HT1080 (cell line): ENCODE measurements at regions not wholly inside any gene's neighbourhood (a gene's known extent, or its start where the extent isn't known, plus 50 kb on each side); places are given as distances from the start of the nearest gene placed in this dataset.

Experiments
- DNase-seq: peaks from one replicate; pipeline ENCODE4 v3.0.0-alpha.2; 2015; ENCODE audit warnings: low read depth

DNA sequence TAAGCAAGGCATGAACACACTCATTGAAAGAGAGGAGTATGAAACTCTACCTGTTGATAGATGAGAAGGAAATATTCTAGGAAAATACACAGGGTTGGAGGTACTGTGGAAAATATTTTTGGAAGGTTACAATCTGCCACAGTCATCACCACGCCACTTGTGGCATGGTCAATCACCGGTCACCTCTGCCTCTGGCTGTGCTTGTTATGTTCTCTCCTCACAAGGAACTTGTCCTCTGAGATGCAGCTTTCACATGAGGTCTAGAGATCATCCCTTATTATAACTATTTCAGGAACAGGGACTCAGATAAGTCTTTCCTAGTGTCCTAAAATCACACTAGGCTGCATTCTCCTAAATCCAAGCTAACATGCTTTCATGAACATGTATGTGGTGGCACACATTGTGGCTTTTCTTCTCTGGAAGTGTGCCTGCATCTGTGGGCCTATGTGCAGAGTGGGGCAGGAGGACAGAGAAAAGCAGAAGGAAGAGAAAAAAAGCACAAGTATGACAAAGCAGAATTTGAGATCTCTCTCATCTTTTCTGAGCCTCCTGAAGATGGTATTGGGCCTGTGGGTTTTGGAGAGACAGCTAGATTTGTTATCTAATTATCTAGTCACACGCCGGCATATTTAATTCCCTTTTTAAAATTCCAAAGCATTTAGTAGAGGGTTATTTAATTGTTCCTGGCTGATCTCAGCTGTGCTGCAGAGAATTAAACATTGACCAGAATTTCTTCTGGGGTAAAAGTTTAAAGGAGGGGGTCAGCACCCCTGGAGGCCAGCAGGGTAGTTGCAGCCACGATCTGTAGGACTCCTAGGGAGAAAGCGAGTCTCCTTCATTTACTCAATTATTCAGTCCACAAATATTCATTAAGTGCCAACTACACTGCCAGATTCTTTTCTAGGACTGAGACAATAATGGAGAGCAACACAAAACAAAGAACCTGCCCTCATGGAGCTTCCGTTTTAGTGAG is 294.6 kb downstream of the RDH14 start:
- DNase-seq = no peak

DNA sequence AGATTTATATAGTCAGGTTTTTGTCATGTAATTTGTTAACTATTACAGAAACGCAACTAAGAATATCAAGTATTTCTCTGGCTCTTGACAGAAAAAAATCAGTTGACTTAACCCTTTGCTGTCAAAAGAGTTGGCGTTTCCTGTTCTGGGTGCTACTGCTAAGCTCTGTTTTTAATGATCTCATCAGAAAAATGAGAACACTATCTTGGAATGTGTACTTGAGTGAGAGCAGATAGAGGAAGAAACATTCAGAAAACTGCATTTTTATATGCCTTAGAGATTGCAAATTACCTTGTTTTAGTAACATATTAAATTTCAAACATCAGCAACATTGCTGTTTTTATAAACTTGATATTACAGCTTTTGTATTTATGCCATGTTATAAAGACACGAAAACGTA is 297.9 kb downstream of the RDH14 start:
- no peak for DNase-seq

DNA sequence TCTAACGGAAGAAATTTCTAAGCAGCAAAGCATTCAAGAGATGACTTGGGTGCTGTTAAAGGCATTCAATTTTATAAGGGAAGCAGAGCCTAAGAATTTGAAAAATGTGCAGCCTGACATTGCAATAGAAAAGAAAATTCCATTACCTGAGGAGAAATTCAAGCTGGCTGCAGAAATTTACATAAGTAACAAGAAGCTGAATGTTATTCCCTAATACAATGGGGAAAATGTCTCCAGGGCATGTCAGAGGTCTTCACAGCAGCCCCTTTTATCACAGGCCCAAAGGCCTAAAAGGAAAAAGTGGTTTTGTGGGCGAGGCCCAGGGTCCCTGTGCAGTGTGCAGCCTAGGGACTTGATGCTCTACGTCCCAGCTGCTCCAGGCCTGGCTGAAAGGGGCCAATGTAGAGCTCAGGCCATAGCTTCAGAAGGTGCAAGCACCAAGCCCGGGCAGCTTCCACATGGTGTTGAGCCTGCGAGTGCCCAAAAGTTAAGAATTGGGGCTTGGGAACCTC is 306.7 kb downstream of the RDH14 start:
- DNase-seq = no peak

DNA sequence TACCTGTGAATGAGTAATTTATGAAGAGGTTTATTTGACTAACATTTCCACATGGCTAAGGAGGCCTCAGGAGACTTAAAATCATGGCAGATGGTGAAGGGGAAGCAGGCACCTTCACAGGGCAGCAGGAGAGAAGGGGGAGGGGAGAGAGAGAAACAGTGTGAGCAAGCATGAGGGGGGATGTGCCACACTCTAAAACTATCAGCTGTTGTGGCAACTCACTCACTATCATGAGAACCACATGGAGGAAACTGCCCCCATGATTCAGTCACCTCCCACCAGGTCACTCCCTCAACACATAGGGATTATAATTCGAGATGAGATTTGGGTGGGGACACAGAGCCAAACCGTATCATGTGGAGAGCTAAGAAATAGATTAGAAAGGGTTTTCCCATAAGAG is 309.0 kb downstream of the RDH14 start:
- no peak for DNase-seq

DNA sequence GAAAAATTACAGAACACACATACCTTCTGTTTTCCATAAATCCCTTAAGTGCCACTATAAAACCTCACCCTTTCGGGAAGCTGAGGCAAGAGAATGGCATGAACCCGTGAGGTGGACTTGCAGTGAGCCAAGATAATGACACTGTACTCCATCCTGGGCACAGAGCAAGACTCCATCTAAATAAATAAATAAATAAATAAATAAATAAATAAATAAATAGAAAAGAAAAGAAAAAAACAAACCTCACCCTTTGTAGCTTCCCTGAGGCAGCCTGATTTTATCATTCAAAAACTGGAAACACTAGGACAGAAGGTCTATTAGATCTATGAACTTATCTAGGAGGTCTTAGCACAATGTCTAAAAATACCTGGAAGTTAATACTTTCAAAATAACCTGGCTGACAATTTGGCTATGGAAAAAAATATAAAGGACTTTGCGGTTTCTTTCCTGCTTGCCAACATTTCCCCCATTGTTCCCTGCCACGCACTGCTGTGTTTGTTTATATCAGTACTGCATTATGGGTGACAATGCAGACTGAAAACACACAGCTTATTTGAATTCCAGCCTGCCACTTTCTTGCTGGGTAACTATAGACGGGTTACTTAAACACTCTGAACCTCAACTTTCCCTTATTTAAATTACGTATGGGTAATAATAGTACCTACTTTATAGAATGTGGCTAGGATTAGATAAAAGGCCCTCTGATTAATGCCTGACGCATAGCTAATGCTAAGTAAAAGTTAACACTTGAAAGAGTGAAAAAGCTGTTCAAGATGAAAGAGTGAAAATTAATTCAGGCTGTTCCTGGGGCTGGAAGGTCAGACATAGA is 313.0 kb downstream of the RDH14 start:
- DNase-seq = no peak

GRCh38 chr2:18245375-18245774 is 315.1 kb downstream of the RDH14 start:
- no peak for DNase-seq

DNA sequence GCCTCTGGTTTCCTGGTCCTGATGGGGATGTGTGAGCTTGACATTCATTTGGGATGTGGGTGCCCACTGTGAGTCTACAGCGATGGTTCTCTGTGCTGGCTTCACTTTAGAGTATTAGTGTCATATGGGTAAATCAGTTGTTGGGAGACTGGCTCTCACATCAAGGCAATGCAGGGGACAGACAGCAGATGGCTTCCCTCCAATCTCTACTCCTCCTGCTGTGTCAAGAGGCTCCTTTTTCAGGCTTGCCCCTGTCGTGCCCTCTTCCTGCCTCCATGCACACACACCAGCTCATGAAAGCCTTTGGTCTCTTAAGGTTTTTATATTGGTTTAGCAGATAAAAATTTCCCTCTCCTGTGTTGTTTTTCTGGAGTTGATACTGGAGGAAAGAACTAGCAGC is 315.6 kb downstream of the RDH14 start:
- peak; percentile 8 for DNase-seq

DNA sequence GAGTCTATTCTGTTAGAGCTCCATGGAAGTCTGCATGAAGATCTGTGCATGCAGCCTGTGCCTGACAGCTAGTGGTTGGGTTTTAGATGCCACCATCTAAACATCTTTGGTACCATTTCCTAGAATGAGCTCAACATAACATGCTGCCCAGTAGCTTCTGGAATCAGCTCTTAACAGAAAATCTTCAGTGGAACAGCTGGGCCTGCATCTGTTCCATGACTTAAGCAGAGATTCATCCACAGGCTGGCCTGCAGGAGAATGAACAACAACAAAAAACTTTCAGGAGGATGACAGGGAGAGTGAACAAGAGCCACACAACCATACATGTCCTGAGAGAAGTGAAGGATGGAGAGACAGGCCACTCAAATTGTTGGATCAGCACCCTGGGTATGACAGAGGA is 316.6 kb downstream of the RDH14 start:
- DNase-seq = no peak

DNA sequence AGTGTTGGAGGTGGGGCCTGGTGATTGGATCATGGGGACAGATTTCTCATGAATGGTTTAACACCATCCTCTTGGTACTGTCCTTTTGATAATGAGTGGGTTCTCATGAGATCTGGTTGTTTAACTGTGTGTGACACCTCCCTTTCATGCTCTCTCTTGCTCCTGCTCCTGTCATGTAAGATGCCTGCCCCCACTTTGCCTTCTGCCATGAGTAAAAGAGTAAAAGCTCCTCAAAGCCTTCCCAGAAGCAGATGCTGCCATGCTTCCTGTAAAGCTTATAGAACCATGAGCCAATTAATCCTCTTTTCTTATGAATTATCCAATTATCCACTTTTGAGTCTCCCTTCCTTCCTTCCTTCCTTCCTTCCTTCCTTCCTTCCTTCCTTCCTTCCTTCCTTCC is 317.7 kb downstream of the RDH14 start:
- DNase-seq = no peak

DNA sequence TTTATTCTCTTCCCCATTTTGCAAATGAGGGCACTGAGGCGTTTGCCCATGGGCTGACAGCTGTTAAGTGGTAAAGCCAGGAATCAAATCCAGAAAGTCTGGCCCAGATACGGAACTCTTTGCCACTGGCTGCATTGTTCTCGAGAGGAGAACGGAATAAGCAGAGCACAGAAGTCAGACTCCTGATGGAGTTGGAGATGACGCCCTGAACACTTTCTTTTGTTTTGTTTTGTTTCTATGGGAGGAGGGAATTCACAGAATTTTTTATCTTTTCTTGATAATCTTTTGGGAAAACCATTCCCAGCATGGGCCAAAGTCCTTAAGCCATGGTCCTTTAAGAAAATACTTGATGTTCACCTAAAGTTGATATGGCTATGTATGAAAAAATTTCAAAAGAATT is 322.2 kb downstream of the RDH14 start:
- DNase-seq = no peak

GRCh38 chr2:18237298-18237697 is 323.2 kb downstream of the RDH14 start:
- DNase-seq = no peak

GRCh38 chr2:18232731-18233438 is 327.6 kb downstream of the RDH14 start:
- no peak for DNase-seq

DNA sequence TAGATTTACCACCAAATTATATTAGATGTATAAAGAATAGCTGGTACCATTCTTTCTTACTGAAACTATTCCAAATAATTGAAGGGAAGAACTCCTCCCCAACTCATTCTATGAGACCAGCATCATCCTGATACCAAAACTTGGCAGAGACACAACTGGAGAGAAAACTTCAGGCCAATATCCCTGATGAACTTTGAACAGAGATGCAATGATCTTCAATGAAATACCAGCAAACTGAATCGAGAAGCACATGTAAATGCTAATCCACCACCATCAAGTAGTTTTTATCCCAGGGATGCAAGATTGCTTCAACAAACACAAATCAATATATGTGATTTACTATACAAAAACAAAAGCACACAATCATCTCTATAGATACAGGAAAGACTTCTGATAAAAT is 329.8 kb downstream of the RDH14 start:
- no peak for DNase-seq

GRCh38 chr2:18219676-18220075 is 340.8 kb downstream of the RDH14 start:
- no peak for DNase-seq

DNA sequence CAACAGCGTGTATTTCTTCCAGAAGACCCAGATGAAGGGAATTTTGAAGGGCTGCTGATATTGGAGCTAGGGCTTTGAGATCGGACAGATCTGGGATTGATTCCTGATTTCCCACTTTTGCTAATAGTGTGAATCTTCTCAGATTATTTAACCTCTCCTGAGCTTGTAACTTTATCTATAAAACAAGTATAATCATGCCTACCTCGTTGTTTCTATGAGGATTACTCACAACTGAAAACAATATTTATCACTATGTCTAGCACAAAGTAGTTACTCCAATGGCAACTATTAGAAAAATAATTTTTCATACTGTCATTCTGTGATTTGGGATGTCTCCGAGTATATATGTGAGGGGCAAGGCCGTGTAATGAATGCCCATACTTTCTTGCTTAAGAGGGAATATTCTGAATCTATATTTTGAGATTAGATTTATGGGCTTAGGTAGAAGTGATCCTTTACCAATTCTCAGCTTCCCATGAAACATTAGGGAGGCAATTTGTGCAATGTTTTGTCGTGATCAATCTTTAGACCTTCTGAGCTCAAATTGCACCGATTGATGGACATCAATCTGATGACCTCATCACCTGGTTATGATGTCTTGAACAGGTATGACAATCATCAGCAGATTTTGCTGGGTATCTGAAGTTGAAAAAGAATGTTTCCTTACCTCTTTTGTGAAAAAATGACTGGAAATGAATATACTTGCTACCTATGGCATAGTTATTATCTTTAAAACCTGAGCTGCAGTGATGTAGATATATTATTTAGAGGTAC is 339.9 kb downstream of the KCNS3 start:
- DNase-seq = no peak

GRCh38 chr2:18214936-18215335 is 336.5 kb downstream of the KCNS3 start:
- peak; percentile 20 for DNase-seq

DNA sequence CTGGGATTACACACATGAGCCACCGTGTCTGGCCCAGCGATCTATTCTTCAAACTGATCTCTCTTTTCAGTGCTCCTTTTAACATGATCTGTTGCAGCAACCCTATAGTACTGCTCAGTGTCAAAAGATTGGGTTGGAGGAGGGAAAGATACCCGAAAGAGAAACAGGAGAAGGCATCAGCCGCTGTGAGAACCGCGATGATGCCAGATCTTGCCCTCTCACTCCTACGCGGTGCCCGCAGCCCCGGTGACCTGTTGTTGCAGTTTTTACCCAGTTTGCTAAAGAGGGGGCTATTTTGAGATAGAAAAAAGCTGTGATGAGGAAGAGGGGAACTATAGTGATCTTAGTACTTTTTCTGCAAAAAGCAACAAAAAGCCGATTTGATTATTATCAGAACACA is 335.5 kb downstream of the KCNS3 start:
- DNase-seq = no peak

DNA sequence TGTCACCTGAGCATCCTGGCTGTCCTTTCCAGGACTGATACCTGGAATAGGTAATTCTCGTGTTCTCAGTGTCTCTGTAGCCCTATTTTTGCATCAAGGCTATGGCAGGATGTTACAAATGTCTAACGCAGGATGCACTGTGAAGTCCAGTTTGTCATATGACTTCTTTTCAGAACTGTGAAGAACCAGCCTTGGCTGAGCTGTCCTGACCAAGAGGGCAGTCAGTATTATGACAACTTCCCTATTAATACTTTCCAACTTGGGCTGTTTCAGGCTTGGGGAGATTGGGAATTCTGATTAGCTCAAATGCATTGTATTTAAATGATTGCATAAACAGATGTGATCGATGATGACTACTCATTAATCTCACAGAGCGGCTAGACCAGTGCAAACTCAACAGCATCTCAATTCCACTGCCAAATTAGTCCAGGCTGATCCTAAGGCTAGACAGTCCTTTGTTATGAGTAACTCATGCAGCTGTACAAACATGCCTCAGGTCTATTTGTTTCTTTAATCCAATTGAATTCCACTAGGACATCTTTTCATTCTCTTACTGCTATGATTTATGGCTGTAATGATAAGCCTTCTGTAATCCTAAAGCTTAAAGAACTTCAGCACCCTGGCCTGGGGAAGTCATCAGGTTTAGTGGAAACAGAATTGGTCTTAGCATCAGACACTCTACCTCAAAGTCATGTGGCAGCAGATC is 331.6 kb downstream of the KCNS3 start:
- DNase-seq = peak; percentile 31

- no peak for DNase-seq
These were observed 330.5 kb downstream of the KCNS3 start for GRCh38 chr2:18208956-18209355.

DNA sequence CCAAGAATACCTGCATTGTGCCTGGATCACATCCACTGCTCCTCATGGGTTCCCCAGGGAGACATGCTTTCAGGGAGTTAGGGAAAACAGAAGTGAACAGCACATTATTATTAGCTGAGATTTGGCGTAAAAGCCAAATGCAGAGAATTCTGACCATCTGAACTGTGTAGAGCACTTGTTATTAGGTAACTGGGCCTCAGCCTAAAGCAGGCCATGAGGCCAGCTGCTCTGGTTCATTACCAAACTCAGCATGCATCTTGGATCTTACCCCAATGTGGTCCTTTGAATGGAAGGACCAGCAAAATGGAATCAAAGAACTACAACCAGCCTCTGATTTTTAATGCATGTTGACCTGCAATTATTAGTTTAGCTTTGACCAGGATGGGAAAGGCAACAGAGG is 322.3 kb downstream of the KCNS3 start:
- no peak for DNase-seq
